22Rv1 (cell line): ENCODE measurements at regions not wholly inside any gene's neighbourhood (a gene's known extent, or its start where the extent isn't known, plus 50 kb on each side); places are given as distances from the start of the nearest gene placed in this dataset.

Experiments
- CTCF ChIP-seq: fragments of 450-650 bp; IDR thresholded peaks from 2 replicates; pipeline ENCODE4 v1.5.1; 2017; ENCODE audit warnings: mild to moderate bottlenecking
- ZFX ChIP-seq: fragments of 450-650 bp; IDR thresholded peaks from 2 replicates; pipeline ENCODE4 v1.6.1; 2017; ENCODE audit warnings: antibody characterized with exemption, borderline replicate concordance

GRCh38 chr6:15987569-15987968 is 141.3 kb upstream of the MYLIP start:
- TF ChIP-seq CTCF: no peak
- no peak for TF ChIP-seq ZFX
